Thyroid gland (tissue), 4 donors: ENCODE measurements at regions not wholly inside any gene's neighbourhood (a gene's known extent, or its start where the extent isn't known, plus 50 kb on each side); places are given as distances from the start of the nearest gene placed in this dataset.

Source experiments
- POLR2A ChIP-seq, 2 donors: fragments of 450-650 bp; IDR thresholded peaks; one replicate each; pipeline ENCODE4 v1.6.1; 2017; ENCODE audit warnings: antibody characterized with exemption in 2 of 2, mild to moderate bottlenecking in 2 of 2, moderate library complexity in 1 of 2
- TF ChIP-seq, protein P1 (sequence below), 6 experiments: fragments of 200-600 bp in 3 of 6; fragments of 450-650 bp in 3 of 6; sonication (generic) in 3 of 6; IDR thresholded peaks; one replicate each; pipeline ENCODE4 v1.5.1; 2016 to 2019; ENCODE audit warnings: antibody characterized with exemption in 6 of 6, mild to moderate bottlenecking in 2 of 6, inconsistent platforms in 1 of 6, moderate library complexity in 1 of 6

DNA sequence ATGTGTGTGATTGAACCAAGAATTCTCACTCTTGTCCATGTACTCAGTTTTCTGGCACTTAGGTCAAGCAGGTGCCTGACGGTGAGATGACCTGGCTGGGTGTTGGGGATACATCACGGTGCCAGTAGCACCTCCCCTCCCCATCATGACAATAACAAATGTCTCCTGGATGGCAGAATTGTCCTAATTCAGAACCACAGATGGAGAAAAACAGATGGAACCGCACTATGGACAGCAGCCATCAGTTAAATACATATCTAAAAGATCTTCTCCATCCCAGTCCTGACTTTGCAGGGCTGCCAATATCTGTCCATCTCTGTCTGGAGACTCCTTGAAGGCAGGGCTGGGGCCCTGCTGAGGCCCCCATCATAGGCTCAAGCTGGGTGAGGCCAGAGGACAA, 126.9 kb downstream of the PTPRS start:
- TF ChIP-seq, protein P1, sequence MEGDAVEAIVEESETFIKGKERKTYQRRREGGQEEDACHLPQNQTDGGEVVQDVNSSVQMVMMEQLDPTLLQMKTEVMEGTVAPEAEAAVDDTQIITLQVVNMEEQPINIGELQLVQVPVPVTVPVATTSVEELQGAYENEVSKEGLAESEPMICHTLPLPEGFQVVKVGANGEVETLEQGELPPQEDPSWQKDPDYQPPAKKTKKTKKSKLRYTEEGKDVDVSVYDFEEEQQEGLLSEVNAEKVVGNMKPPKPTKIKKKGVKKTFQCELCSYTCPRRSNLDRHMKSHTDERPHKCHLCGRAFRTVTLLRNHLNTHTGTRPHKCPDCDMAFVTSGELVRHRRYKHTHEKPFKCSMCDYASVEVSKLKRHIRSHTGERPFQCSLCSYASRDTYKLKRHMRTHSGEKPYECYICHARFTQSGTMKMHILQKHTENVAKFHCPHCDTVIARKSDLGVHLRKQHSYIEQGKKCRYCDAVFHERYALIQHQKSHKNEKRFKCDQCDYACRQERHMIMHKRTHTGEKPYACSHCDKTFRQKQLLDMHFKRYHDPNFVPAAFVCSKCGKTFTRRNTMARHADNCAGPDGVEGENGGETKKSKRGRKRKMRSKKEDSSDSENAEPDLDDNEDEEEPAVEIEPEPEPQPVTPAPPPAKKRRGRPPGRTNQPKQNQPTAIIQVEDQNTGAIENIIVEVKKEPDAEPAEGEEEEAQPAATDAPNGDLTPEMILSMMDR (IDR thresholded peaks at IDR 0.05) = no peak
- TF ChIP-seq POLR2A (IDR thresholded peaks at IDR 0.05) = no peak
